Suprapubic skin (tissue), 4 donors: ENCODE measurements at regions not wholly inside any gene's neighbourhood (a gene's known extent, or its start where the extent isn't known, plus 50 kb on each side); places are given as distances from the start of the nearest gene placed in this dataset.

Source experiments
- CTCF ChIP-seq, 2 donors: fragments of 200-600 bp in 1 of 2; fragments of 450-650 bp in 1 of 2; sonication (generic) in 1 of 2; IDR thresholded peaks; one replicate each; pipeline ENCODE4 v1.5.1; 2016 to 2019; ENCODE audit warnings: antibody characterized with exemption in 2 of 2, mild to moderate bottlenecking in 1 of 2, moderate library complexity in 1 of 2
- EP300 ChIP-seq: sonication (generic); formaldehyde crosslinking; IDR thresholded peaks from one replicate; pipeline ENCODE4 v1.6.1; 2017; ENCODE audit warnings: antibody characterized with exemption
- POLR2A ChIP-seq, 2 donors: fragments of 450-650 bp; IDR thresholded peaks; one replicate each; pipeline ENCODE4 v1.6.1; 2017; ENCODE audit warnings: antibody characterized with exemption in 2 of 2, mild to moderate bottlenecking in 2 of 2, moderate library complexity in 2 of 2
- POLR2AphosphoS5 ChIP-seq, 3 donors: sonication (generic); formaldehyde crosslinking; IDR thresholded peaks; one replicate each; pipeline ENCODE4 v1.6.1; 2017; ENCODE audit warnings: antibody characterized with exemption in 3 of 3

DNA sequence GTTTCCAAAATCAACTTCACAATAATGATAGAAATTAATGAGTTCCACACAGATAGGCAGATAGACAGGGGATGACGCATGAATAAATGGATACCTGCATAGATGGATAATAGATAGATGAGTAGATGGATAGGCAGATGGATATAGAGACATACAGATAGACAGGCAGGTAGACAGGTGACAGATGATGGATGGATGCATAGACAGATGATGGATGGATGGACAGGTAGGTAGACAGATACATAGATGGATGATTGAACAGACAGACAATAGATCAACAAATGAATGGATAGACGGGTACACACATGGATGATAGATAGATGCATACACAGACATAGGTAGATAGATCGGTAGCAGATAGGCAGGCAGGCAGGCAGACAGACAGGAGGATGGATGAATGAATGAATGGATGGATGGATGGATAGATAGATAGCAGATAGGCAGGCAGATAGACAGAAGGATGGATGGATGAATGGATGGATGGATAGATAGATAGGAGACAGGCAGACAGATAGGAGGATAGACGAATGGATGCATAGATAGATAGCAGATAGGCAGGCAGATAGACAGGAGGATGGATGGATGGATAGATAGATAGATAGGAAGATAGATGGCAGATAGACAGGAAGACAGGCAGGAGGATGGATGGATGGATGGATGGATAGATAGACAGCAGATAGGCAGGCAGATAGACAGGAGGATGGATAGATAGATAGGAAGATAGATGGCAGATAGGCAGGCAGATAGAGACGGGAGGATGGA, 142.5 kb downstream of the RBFOX3 start:
- TF ChIP-seq CTCF (IDR thresholded peaks at IDR 0.05): no peak
- TF ChIP-seq POLR2A (IDR thresholded peaks at IDR 0.05): no peak
- no peak for TF ChIP-seq POLR2AphosphoS5 (IDR thresholded peaks at IDR 0.05)
- TF ChIP-seq EP300: no peak
